Body of pancreas (tissue), 4 donors: ENCODE measurements at regions not wholly inside any gene's neighbourhood (a gene's known extent, or its start where the extent isn't known, plus 50 kb on each side); places are given as distances from the start of the nearest gene placed in this dataset.

ENCODE experiments used
- ATAC-seq: fragments of 150-250 bp; one replicate; pipeline ENCODE4 v1.9.1; 2016
- DNase-seq, 4 donors: peaks; one replicate each; pipeline ENCODE4 v3.0.0-alpha.2; 2019
- H3K27ac ChIP-seq, 4 donors: fragments of 200-600 bp; sonication (generic); 1 replicate in 3 of 4; 2 replicates in 1 of 4; pipeline versions ENCODE4 v1.5.1 to v1.6.1; 2016 to 2019; ENCODE audit warnings: mild to moderate bottlenecking in 1 of 4, mixed read lengths in 1 of 4, moderate library complexity in 1 of 4
- H3K27me3 ChIP-seq, 2 donors: fragments of 200-600 bp; sonication (generic); one replicate each; pipeline ENCODE4 v1.6.0; 2016; ENCODE audit warnings: mild to moderate bottlenecking in 1 of 2
- H3K36me3 ChIP-seq, 2 donors: fragments of 200-600 bp; sonication (generic); replicated peaks in 1 of 2; 2 replicates each; pipeline ENCODE4 v1.5.1; 2016; ENCODE audit warnings: low read depth in 2 of 2; ENCODE audit not compliant: insufficient read depth in 1 of 2
- H3K4me1 ChIP-seq: fragments of 200-600 bp; sonication (generic); one replicate; pipeline ENCODE4 v1.6.0; 2016
- H3K4me3 ChIP-seq, 2 donors: fragments of 200-600 bp; sonication (generic); 1 replicate in 1 of 2; 2 replicates in 1 of 2; pipeline ENCODE4 v1.5.1; 2016 to 2019
- H3K9me3 ChIP-seq, 3 donors: fragments of 200-600 bp; sonication (generic); 1 replicate in 2 of 3; 2 replicates in 1 of 3; pipeline ENCODE4 v1.5.1; 2016
- POLR2A ChIP-seq, 3 donors: fragments of 450-650 bp; IDR thresholded peaks; one replicate each; pipeline ENCODE4 v1.6.1; 2016; ENCODE audit warnings: antibody characterized with exemption in 3 of 3, mild to moderate bottlenecking in 2 of 3
- WGBS, 2 donors: methylation state at CpG; one replicate each; pipeline ENCODE4 v1.1.5; 2017; 5-methylcytosine and 5-hydroxymethylcytosine counted together
- intact Hi-C: fragments of 100-400 bp; cut with DNase I; formaldehyde crosslinking; loops from one replicate; pipeline ENCODE4 v1.15.1; 2023
- TF ChIP-seq, protein P1 (sequence below), 7 experiments: fragments of 450-650 bp in 4 of 7; fragments of 200-600 bp in 3 of 7; sonication (generic) in 3 of 7; IDR thresholded peaks; one replicate each; pipeline ENCODE4 v1.5.1; 2016 to 2019; ENCODE audit warnings: antibody characterized with exemption in 7 of 7

DNA sequence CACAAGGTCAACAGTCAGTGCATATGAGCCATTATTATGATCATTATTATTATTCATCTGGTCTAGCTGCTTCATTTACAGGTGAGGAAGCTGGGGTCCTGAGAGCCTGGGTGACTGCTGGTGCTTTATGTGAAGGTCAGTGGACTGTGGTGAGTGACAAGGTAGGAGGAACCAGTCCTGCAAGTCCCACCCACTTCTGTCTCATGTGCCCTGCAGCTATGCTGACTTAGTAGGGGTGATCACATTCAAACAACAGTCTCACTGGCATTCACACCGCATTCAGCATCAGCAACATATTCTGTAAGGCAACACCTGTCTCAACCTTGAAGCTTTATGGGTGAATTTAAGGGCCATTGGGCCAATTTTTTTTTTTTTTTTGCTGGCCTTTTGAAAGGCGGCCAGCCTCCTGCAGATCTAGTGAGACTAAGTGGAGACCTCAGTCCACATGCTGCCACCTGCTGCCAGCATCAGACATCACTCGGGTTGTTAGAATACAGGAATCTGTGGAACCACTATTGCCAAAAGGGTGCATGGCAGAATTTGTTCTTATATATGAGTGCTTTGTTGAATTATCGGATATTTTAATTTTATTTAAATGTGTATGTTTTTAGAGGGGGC lies 59.9 kb upstream of the CACNA1E start:
- H3K27ac ChIP-seq, result no peak overlapping the region
- peak; percentile 67 to 78 (median 72) for DNase-seq
- intact Hi-C loops, result no loop called here
- no peaks in the 10 kb centered on the region for H3K4me1 ChIP-seq
- TF ChIP-seq, protein P1, sequence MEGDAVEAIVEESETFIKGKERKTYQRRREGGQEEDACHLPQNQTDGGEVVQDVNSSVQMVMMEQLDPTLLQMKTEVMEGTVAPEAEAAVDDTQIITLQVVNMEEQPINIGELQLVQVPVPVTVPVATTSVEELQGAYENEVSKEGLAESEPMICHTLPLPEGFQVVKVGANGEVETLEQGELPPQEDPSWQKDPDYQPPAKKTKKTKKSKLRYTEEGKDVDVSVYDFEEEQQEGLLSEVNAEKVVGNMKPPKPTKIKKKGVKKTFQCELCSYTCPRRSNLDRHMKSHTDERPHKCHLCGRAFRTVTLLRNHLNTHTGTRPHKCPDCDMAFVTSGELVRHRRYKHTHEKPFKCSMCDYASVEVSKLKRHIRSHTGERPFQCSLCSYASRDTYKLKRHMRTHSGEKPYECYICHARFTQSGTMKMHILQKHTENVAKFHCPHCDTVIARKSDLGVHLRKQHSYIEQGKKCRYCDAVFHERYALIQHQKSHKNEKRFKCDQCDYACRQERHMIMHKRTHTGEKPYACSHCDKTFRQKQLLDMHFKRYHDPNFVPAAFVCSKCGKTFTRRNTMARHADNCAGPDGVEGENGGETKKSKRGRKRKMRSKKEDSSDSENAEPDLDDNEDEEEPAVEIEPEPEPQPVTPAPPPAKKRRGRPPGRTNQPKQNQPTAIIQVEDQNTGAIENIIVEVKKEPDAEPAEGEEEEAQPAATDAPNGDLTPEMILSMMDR (IDR thresholded peaks at IDR 0.05), result peak in 6 of 7 experiments; percentile 21 to 54 (median 38)
- TF ChIP-seq POLR2A (IDR thresholded peaks at IDR 0.05), result no peak
- WGBS, 2 donors, result 10 to 12% methylated on average over 4 of the region's 4 CpGs
- H3K27me3 ChIP-seq, result no peaks in the 10 kb centered on the region
- no peaks in the 10 kb centered on the region for H3K9me3 ChIP-seq
- no peak overlapping the region for H3K4me3 ChIP-seq
- no peaks in the 10 kb centered on the region for H3K36me3 ChIP-seq
- ATAC-seq, result peak; percentile 74

DNA sequence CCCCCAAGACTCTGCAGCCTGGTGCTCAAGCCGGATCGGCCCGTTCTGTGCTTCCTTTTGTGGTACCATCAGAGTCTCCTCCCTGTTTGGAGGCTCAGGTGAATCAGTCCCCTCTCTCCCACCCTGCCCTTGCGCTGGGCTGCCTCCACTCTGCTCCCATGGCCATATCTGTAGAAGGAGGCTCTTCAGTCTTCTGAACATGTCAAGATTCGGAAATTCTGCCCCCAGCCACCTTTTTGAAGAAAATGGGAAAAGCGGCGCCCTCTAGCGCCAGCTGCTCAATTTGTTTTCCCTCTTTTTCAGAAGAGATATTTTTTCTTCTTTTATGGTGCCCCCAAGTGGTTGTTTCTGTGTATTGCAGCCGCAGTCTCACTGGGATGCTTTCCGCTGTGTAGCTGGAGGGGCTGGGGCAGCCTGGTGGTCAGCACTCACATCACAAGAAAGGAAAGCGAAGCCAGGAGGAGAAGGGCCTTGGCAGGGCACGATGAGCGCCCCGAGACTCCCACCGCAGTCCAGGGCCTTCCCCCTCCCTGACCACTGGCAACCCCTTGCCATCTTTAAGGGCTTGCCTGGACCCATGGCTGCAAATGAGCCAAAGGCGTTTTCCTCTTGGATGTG lies 58.4 kb upstream of the CACNA1E start:
- Histone ChIP-seq H3K4me3 (no peak overlapping the region), H3K4me1 (no peaks in the 10 kb centered on the region), H3K27me3 (no peaks in the 10 kb centered on the region), H3K27ac (no peak overlapping the region), H3K9me3 (no peaks in the 10 kb centered on the region), H3K36me3 (no peaks in the 10 kb centered on the region)
- DNase-seq (peak; percentile 75 to 88 (median 83)), ATAC-seq (peak; percentile 72)
- no peak for TF ChIP-seq POLR2A (IDR thresholded peaks at IDR 0.05)
- TF ChIP-seq, protein P1 (IDR thresholded peaks at IDR 0.05), result peak; percentile 94 to 99 (median 97)
- WGBS, 2 donors, result 10 to 13% methylated on average over 16 of the region's 16 CpGs
- intact Hi-C loops, result no loop called here

DNA sequence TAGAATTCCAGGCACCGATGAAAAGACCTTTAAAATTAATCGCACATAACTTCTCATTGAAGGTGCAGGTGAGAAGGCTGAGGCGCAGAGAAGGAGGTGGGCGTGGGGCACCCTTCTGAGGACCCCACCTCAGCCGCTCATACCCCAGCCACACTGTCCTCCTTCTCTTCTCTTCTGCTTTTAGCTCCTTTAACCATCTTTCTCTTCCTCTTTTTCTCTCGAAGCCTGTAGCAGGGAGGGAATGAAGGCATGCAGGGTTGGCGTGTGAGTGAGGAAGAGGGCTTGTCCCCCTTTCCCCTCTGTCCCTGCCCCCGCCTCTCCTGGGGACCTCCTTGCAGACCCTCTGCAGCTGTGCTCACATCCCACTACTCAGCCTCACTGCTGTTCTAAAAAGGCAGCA lies 57.8 kb upstream of the CACNA1E start:
- Histone ChIP-seq H3K27me3 (no peaks in the 10 kb centered on the region), H3K9me3 (no peaks in the 10 kb centered on the region), H3K4me1 (no peaks in the 10 kb centered on the region), H3K36me3 (no peaks in the 10 kb centered on the region), H3K4me3 (no peak overlapping the region), H3K27ac (no peak overlapping the region)
- TF ChIP-seq POLR2A (IDR thresholded peaks at IDR 0.05), result no peak
- TF ChIP-seq, protein P1 (IDR thresholded peaks at IDR 0.05), result no peak
- ATAC-seq (no peak), DNase-seq (no peak)
- WGBS, 2 donors, result 47 to 55% methylated on average over 8 of the region's 8 CpGs
- intact Hi-C loops, result no loop called here

DNA sequence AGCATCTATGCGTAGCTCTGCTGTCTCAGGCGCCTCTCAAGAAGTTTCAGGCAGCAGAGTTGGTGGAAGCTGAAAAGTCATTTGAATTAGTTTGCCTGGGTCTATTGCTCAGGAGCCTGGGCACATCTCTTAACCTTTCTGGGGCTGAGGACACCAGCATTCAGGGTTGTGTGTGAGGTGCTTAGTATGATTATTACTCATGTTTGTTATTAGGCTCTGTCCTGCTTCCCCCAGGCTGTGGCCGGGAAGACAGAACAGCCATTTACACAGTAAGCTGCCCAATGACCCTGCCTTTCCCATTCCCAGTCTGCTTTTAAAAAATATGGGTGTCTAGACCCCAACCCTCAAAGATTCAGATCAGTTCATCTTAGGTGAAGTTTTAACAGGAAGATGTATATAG lies 53.9 kb upstream of the CACNA1E start:
- DNase-seq (no peak), ATAC-seq (no peak)
- Histone ChIP-seq H3K36me3 (no peaks in the 10 kb centered on the region), H3K27me3 (no peaks in the 10 kb centered on the region), H3K4me3 (no peak overlapping the region), H3K4me1 (no peaks in the 10 kb centered on the region), H3K27ac (no peak overlapping the region), H3K9me3 (no peaks in the 10 kb centered on the region)
- no peak for TF ChIP-seq POLR2A (IDR thresholded peaks at IDR 0.05)
- TF ChIP-seq, protein P1 (IDR thresholded peaks at IDR 0.05), result no peak
- WGBS, 2 donors, result 71 to 83% methylated on average over 3 of the region's 3 CpGs
- intact Hi-C loops, result loop anchor here (2.0 kb wide), 1 partner anchor 237 kb away; no protein-coding TSS in a partner anchor
